C4-2B (cell line): ENCODE measurements at regions not wholly inside any gene's neighbourhood (a gene's known extent, or its start where the extent isn't known, plus 50 kb on each side); places are given as distances from the start of the nearest gene placed in this dataset.

Source experiments
- ZFX ChIP-seq: fragments of 450-650 bp; IDR thresholded peaks from 2 replicates; pipeline ENCODE4 v1.6.1; 2017
- TF ChIP-seq, protein P1 (sequence below): fragments of 450-650 bp; conservative IDR thresholded peaks from 2 replicates; pipeline ENCODE4 v1.5.1; 2017; ENCODE audit warnings: mild to moderate bottlenecking

DNA sequence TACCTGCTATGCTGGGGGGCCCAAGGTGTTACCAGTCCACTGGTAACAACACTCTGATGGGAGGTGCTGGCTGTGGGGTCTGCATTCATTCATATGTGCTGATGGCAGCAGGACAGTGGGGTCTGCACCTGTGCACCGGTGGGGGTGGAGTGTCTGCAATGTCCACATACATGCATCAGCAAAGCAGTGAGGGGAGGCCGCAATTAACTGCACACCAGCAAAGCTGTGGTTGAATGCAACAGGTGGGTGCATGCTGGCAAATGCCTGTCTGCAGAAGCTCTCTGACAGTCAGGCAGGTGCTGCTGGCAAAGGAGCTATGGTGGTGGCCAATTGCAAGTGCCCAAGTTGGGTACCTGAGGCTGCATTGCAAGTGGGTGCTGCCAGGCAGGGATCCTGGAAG is 426.5 kb upstream of the FMR1 start:
- TF ChIP-seq, protein P1, sequence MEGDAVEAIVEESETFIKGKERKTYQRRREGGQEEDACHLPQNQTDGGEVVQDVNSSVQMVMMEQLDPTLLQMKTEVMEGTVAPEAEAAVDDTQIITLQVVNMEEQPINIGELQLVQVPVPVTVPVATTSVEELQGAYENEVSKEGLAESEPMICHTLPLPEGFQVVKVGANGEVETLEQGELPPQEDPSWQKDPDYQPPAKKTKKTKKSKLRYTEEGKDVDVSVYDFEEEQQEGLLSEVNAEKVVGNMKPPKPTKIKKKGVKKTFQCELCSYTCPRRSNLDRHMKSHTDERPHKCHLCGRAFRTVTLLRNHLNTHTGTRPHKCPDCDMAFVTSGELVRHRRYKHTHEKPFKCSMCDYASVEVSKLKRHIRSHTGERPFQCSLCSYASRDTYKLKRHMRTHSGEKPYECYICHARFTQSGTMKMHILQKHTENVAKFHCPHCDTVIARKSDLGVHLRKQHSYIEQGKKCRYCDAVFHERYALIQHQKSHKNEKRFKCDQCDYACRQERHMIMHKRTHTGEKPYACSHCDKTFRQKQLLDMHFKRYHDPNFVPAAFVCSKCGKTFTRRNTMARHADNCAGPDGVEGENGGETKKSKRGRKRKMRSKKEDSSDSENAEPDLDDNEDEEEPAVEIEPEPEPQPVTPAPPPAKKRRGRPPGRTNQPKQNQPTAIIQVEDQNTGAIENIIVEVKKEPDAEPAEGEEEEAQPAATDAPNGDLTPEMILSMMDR, result no peak
- no peak for TF ChIP-seq ZFX
